WTC11 (cell line): ENCODE measurements at regions not wholly inside any gene's neighbourhood (a gene's known extent, or its start where the extent isn't known, plus 50 kb on each side); places are given as distances from the start of the nearest gene placed in this dataset.

ENCODE experiments used
- ATAC-seq: fragments of 200-7000 bp; cut with Tn5 transposase; 2 replicates; pipeline ENCODE4 v1.10.0; 2021; ENCODE audit warnings: mild to moderate bottlenecking, moderate library complexity
- CTCF ChIA-PET: fragments of 300-600 bp; sonication (Branson Sonifier 250); formaldehyde crosslinking; loops from one replicate; lab custom pipeline; 2021; ENCODE audit warnings: antibody characterized with exemption; lab: Charles Lee
- POLR2A ChIA-PET: fragments of 350-600 bp; sonication (Branson Sonifier 250); formaldehyde crosslinking; loops from one replicate; lab custom pipeline; 2021; ENCODE audit warnings: antibody characterized with exemption; lab: Charles Lee
- DNase-seq: peaks from one replicate; pipeline ENCODE4 v3.0.0; 2021; ENCODE audit warnings: low spot score
- H3K27ac Mint-ChIP-seq: 2 replicates; pipeline ENCODE4 v1.8.0; 2021; ENCODE audit warnings: mixed read lengths
- H3K27me3 Mint-ChIP-seq: 2 replicates; pipeline ENCODE4 v1.8.0; 2021; ENCODE audit warnings: low read depth, mild to moderate bottlenecking, moderate library complexity, mixed read lengths
- H3K36me3 Mint-ChIP-seq: 2 replicates; pipeline ENCODE4 v1.8.0; 2021; ENCODE audit warnings: mixed read lengths
- H3K4me1 Mint-ChIP-seq: 2 replicates; pipeline ENCODE4 v1.8.0; 2022; ENCODE audit warnings: mixed read lengths
- H3K4me3 Mint-ChIP-seq: 2 replicates; pipeline ENCODE4 v1.8.0; 2021; ENCODE audit warnings: mild to moderate bottlenecking, moderate library complexity, mixed read lengths
- H3K9me3 Mint-ChIP-seq: 2 replicates; pipeline ENCODE4 v1.8.0; 2021; ENCODE audit warnings: mixed read lengths
- ATF1 ChIP-seq: sonication (generic); formaldehyde crosslinking; IDR thresholded peaks from 2 replicates; pipeline ENCODE4 v1.8.1; 2023; ENCODE audit warnings: mild to moderate bottlenecking, moderate library complexity, missing genetic modification reagents
- GRHL2 ChIP-seq: fragments of 250-450 bp; sonication (Bioruptor Pico); IDR thresholded peaks from 2 replicates; pipeline ENCODE4 v1.8.0; 2022; ENCODE audit warnings: mild to moderate bottlenecking, moderate library complexity; ENCODE audit not compliant: insufficient replicate concordance, severe bottlenecking
- HMGA2 ChIP-seq: fragments of 250-450 bp; sonication (Bioruptor Pico); IDR thresholded peaks from 2 replicates; pipeline ENCODE4 v1.4.0; 2021; ENCODE audit warnings: mild to moderate bottlenecking, moderate library complexity
- MXD4 ChIP-seq: fragments of 250-450 bp; sonication (Bioruptor Pico); IDR thresholded peaks from 2 replicates; pipeline ENCODE4 v1.8.0; 2021; ENCODE audit warnings: mild to moderate bottlenecking, moderate library complexity, borderline replicate concordance
- NFYB ChIP-seq: sonication (generic); formaldehyde crosslinking; conservative IDR thresholded peaks from 2 replicates; pipeline ENCODE4 v1.8.0; 2022; ENCODE audit warnings: low read depth, missing genetic modification reagents
- SOX15 ChIP-seq: fragments of 250-450 bp; sonication (Bioruptor Pico); IDR thresholded peaks from 2 replicates; pipeline ENCODE4 v1.9.0; 2021; ENCODE audit warnings: mild to moderate bottlenecking
- TF ChIP-seq, protein P1 (sequence below): sonication (generic); formaldehyde crosslinking; IDR thresholded peaks from 2 replicates; pipeline ENCODE4 v1.8.0; 2022; ENCODE audit warnings: mild to moderate bottlenecking, missing genetic modification reagents
- TF ChIP-seq, protein P2 (sequence below): sonication (generic); formaldehyde crosslinking; IDR thresholded peaks from 2 replicates; pipeline ENCODE4 v1.8.1; 2022; ENCODE audit warnings: low read depth, mild to moderate bottlenecking, moderate library complexity, missing genetic modification reagents, borderline replicate concordance
- TF ChIP-seq, protein P3 (sequence below): sonication (generic); formaldehyde crosslinking; IDR thresholded peaks from 2 replicates; pipeline ENCODE4 v1.8.0; 2022; ENCODE audit warnings: mild to moderate bottlenecking, missing genetic modification reagents
- TF ChIP-seq, protein P4 (sequence below): sonication (generic); formaldehyde crosslinking; IDR thresholded peaks from 2 replicates; pipeline ENCODE4 v1.8.1; 2023; ENCODE audit warnings: mild to moderate bottlenecking, moderate library complexity, missing genetic modification reagents
- TF ChIP-seq, protein P5 (sequence below): sonication (generic); formaldehyde crosslinking; IDR thresholded peaks from 2 replicates; pipeline ENCODE4 v1.8.1; 2022; ENCODE audit warnings: missing genetic modification reagents, borderline replicate concordance
- TF ChIP-seq, protein P6 (sequence below): sonication (generic); formaldehyde crosslinking; IDR thresholded peaks from 2 replicates; pipeline ENCODE4 v1.8.0; 2023; ENCODE audit warnings: mild to moderate bottlenecking, missing genetic modification reagents

DNA sequence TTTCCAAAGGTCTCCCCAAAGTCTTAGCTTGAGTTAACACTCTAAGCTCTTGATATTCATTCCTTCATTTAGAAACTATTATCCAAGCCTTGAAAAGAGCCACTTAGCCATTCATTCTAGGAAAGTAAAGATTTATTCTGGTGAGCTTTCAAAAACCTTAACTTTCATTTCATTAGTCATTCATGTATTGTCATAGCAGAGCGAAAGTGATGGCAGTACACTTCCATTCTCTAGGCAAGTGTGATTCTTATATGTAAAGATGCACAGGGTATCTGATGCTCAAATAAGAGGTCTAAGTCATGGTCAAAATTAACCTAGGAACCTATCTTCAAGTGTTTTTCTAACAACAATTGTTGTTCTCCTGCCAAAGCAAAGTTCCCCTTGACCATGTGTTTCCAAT, 553.0 kb upstream of the FANCL start (continued):
- TF ChIP-seq, protein P1, sequence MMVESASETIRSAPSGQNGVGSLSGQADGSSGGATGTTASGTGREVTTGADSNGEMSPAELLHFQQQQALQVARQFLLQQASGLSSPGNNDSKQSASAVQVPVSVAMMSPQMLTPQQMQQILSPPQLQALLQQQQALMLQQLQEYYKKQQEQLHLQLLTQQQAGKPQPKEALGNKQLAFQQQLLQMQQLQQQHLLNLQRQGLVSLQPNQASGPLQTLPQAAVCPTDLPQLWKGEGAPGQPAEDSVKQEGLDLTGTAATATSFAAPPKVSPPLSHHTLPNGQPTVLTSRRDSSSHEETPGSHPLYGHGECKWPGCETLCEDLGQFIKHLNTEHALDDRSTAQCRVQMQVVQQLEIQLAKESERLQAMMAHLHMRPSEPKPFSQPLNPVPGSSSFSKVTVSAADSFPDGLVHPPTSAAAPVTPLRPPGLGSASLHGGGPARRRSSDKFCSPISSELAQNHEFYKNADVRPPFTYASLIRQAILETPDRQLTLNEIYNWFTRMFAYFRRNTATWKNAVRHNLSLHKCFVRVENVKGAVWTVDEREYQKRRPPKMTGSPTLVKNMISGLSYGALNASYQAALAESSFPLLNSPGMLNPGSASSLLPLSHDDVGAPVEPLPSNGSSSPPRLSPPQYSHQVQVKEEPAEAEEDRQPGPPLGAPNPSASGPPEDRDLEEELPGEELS: no peak
- TF ChIP-seq, protein P2, sequence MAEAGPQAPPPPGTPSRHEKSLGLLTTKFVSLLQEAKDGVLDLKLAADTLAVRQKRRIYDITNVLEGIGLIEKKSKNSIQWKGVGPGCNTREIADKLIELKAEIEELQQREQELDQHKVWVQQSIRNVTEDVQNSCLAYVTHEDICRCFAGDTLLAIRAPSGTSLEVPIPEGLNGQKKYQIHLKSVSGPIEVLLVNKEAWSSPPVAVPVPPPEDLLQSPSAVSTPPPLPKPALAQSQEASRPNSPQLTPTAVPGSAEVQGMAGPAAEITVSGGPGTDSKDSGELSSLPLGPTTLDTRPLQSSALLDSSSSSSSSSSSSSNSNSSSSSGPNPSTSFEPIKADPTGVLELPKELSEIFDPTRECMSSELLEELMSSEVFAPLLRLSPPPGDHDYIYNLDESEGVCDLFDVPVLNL (CRISPR knock-in tag): no peak
- no peak for TF ChIP-seq HMGA2 (CRISPR knock-in tag)
- TF ChIP-seq, protein P3, sequence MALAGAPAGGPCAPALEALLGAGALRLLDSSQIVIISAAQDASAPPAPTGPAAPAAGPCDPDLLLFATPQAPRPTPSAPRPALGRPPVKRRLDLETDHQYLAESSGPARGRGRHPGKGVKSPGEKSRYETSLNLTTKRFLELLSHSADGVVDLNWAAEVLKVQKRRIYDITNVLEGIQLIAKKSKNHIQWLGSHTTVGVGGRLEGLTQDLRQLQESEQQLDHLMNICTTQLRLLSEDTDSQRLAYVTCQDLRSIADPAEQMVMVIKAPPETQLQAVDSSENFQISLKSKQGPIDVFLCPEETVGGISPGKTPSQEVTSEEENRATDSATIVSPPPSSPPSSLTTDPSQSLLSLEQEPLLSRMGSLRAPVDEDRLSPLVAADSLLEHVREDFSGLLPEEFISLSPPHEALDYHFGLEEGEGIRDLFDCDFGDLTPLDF: no peak
- TF ChIP-seq, protein P4, sequence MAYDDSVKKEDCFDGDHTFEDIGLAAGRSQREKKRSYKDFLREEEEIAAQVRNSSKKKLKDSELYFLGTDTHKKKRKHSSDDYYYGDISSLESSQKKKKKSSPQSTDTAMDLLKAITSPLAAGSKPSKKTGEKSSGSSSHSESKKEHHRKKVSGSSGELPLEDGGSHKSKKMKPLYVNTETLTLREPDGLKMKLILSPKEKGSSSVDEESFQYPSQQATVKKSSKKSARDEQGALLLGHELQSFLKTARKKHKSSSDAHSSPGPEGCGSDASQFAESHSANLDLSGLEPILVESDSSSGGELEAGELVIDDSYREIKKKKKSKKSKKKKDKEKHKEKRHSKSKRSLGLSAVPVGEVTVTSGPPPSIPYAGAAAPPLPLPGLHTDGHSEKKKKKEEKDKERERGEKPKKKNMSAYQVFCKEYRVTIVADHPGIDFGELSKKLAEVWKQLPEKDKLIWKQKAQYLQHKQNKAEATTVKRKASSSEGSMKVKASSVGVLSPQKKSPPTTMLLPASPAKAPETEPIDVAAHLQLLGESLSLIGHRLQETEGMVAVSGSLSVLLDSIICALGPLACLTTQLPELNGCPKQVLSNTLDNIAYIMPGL: no peak
- TF ChIP-seq, protein P5, sequence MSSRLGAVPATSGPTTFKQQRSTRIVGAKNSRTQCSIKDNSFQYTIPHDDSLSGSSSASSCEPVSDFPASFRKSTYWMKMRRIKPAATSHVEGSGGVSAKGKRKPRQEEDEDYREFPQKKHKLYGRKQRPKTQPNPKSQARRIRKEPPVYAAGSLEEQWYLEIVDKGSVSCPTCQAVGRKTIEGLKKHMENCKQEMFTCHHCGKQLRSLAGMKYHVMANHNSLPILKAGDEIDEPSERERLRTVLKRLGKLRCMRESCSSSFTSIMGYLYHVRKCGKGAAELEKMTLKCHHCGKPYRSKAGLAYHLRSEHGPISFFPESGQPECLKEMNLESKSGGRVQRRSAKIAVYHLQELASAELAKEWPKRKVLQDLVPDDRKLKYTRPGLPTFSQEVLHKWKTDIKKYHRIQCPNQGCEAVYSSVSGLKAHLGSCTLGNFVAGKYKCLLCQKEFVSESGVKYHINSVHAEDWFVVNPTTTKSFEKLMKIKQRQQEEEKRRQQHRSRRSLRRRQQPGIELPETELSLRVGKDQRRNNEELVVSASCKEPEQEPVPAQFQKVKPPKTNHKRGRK: no peak
- TF ChIP-seq NFYB (CRISPR knock-in tag): no peak
- TF ChIP-seq, protein P6, sequence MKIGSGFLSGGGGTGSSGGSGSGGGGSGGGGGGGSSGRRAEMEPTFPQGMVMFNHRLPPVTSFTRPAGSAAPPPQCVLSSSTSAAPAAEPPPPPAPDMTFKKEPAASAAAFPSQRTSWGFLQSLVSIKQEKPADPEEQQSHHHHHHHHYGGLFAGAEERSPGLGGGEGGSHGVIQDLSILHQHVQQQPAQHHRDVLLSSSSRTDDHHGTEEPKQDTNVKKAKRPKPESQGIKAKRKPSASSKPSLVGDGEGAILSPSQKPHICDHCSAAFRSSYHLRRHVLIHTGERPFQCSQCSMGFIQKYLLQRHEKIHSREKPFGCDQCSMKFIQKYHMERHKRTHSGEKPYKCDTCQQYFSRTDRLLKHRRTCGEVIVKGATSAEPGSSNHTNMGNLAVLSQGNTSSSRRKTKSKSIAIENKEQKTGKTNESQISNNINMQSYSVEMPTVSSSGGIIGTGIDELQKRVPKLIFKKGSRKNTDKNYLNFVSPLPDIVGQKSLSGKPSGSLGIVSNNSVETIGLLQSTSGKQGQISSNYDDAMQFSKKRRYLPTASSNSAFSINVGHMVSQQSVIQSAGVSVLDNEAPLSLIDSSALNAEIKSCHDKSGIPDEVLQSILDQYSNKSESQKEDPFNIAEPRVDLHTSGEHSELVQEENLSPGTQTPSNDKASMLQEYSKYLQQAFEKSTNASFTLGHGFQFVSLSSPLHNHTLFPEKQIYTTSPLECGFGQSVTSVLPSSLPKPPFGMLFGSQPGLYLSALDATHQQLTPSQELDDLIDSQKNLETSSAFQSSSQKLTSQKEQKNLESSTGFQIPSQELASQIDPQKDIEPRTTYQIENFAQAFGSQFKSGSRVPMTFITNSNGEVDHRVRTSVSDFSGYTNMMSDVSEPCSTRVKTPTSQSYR (CRISPR knock-in tag): no peak
- TF ChIP-seq, all 79 proteins: peak for 0

DNA sequence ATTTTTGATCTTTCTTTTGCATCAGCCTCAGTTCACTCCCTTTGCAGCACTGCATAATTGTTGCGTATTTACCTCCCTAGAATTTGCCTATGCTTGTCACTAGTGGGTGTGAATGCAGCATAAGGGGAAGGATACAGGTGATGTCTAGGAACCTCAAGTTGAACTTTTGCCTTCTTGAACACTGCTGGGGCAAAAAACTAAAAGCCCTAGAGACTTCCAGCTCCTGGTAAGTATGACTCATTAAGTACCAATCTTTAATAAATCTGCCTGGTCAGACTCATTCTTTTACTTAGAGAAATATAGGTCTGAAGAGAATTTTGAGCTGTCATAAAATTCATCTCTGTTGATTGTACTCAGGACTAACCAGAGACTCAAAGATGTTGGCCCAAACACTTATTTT, 547.3 kb upstream of the FANCL start:
- Mint-ChIP-seq H3K27ac (no peak overlapping the region), H3K9me3 (no peaks in the 10 kb centered on the region), H3K36me3 (no peaks in the 10 kb centered on the region), H3K4me1 (no peaks in the 10 kb centered on the region), H3K27me3 (no peaks in the 10 kb centered on the region), H3K4me3 (no peak overlapping the region)
- ChIA-PET POLR2A (no interaction called here), CTCF (no interaction called here)
- no peak for TF ChIP-seq GRHL2 (CRISPR knock-in tag)
- TF ChIP-seq, protein P2 (CRISPR knock-in tag): no peak
- no peak for TF ChIP-seq SOX15
- TF ChIP-seq MXD4: no peak
- ATAC-seq (no peak), DNase-seq (no peak)

DNA sequence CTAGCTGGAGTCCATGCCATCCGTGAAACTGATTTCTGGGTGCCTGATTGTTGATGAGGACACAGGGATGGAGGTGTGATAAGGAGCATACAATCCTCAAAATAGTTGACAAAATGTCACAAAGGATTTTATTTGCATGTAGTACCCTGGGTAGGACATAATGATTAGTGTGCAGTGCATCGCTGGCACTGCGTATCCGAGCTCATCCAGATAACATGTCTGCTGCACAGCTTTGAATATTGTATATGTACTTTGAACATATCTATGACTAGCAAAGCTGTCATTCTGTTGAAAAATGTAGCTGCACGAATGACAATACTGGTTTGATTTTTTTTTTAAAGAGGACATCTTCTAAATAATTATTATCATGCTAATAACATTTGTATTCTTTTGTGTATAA, 529.7 kb upstream of the FANCL start:
- no peak for ATAC-seq
- no peaks in the 10 kb centered on the region for H3K36me3 Mint-ChIP-seq
- no peak overlapping the region for H3K4me3 Mint-ChIP-seq
- DNase-seq: no peak
- CTCF ChIA-PET: no interaction called here
- H3K9me3 Mint-ChIP-seq: no peaks in the 10 kb centered on the region
- no peak for TF ChIP-seq ATF1 (CRISPR knock-in tag)
- TF ChIP-seq, all 79 proteins: peak for 0
- H3K4me1 Mint-ChIP-seq: peaks cover 15% of the 10 kb centered on the region
- H3K27ac Mint-ChIP-seq: no peak overlapping the region
- H3K27me3 Mint-ChIP-seq: no peaks in the 10 kb centered on the region
- POLR2A ChIA-PET: no interaction called here
